ENCODE measurements at regions not wholly inside any gene's neighbourhood (a gene's known extent, or its start where the extent isn't known, plus 50 kb on each side); places are given as distances from the start of the nearest gene placed in this dataset.

GRCh38 chr14:101408077-101408831 is 153.0 kb upstream of the DIO3 start:
- DNase-seq (ENCODE audit: low read depth, low spot score): peak; percentile 31
- POLR2A ChIA-PET: no interaction called here
- H3K4me3 ChIP-seq (ENCODE audit: low read depth, low read length): no peak overlapping the region
- TF ChIP-seq, protein P1, sequence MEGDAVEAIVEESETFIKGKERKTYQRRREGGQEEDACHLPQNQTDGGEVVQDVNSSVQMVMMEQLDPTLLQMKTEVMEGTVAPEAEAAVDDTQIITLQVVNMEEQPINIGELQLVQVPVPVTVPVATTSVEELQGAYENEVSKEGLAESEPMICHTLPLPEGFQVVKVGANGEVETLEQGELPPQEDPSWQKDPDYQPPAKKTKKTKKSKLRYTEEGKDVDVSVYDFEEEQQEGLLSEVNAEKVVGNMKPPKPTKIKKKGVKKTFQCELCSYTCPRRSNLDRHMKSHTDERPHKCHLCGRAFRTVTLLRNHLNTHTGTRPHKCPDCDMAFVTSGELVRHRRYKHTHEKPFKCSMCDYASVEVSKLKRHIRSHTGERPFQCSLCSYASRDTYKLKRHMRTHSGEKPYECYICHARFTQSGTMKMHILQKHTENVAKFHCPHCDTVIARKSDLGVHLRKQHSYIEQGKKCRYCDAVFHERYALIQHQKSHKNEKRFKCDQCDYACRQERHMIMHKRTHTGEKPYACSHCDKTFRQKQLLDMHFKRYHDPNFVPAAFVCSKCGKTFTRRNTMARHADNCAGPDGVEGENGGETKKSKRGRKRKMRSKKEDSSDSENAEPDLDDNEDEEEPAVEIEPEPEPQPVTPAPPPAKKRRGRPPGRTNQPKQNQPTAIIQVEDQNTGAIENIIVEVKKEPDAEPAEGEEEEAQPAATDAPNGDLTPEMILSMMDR (IDR thresholded peaks at IDR 0.05; ENCODE audit: insufficient read depth, low read length, missing control alignments): no peak
- CTCF ChIA-PET: no interaction called here

DNA sequence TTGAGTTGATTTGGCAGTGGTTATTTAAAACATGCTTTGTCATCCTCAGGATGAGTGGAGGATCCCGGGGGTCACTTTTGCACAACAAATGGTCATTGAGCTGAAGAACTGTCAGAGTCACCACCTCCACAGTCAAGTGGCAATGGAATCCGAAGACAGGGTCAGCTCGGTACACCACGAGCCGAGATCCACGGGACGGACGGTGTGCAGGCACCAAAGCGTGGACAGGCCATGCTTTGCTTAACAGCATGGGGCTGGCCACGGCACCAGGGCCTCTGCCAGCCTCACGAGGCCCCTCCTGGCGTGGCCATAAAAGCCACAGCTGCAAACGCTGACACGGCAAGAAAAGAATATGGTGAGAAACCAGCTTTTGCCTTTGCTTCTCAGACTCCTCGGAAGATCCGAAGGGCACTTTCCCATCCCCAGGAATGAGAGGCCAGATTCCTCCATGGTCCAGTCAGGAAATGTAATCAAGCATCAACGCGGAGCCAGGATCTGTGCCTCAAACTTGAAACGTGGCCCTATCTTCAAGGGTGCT is 152.2 kb upstream of the DIO3 start:
- no peak overlapping the region for H3K4me3 ChIP-seq (ENCODE audit: low read depth, low read length)
- TF ChIP-seq, protein P1 (IDR thresholded peaks at IDR 0.05; ENCODE audit: insufficient read depth, low read length, missing control alignments): no peak
- CTCF ChIA-PET: no interaction called here
- POLR2A ChIA-PET: no interaction called here
- DNase-seq (ENCODE audit: low read depth, low spot score): no peak

GRCh38 chr14:101410126-101410525 is 151.2 kb upstream of the DIO3 start:
- H3K4me3 ChIP-seq (ENCODE audit: low read depth, low read length): no peak overlapping the region
- no peak for DNase-seq (ENCODE audit: low read depth, low spot score)
- TF ChIP-seq, protein P1 (IDR thresholded peaks at IDR 0.05; ENCODE audit: insufficient read depth, low read length, missing control alignments): no peak
- ChIA-PET POLR2A (no interaction called here), CTCF (no interaction called here)

DNA sequence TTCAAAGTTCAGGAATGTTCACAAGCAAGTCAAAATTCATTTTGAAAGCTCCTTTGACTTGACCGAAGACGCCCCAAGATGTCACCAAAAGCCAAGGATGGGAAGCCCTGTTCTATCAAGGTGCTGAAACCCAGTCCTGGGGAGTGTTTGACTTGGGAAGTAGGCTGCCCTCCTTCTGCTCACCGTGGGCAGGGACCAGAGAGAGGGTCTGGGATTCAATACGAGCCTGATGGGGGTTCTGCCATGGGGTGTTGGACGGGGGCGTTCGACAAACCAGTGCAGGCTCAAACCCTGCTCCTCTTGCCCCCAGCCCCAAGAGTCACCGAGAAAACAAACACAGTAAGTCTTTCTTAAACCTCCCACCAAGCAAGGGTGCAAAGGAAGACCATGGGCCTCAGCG is 150.1 kb upstream of the DIO3 start:
- TF ChIP-seq, protein P1 (IDR thresholded peaks at IDR 0.05; ENCODE audit: insufficient read depth, low read length, missing control alignments): no peak
- no peak for DNase-seq (ENCODE audit: low read depth, low spot score)
- ChIA-PET POLR2A (no interaction called here), CTCF (no interaction called here)
- no peak overlapping the region for H3K4me3 ChIP-seq (ENCODE audit: low read depth, low read length)

GRCh38 chr14:101411779-101412178 is 149.5 kb upstream of the DIO3 start:
- H3K4me3 ChIP-seq (ENCODE audit: low read depth, low read length): no peak overlapping the region
- POLR2A ChIA-PET: no interaction called here
- TF ChIP-seq, protein P1 (IDR thresholded peaks at IDR 0.05; ENCODE audit: insufficient read depth, low read length, missing control alignments): no peak
- CTCF ChIA-PET: no interaction called here
- DNase-seq (ENCODE audit: low read depth, low spot score): no peak

DNA sequence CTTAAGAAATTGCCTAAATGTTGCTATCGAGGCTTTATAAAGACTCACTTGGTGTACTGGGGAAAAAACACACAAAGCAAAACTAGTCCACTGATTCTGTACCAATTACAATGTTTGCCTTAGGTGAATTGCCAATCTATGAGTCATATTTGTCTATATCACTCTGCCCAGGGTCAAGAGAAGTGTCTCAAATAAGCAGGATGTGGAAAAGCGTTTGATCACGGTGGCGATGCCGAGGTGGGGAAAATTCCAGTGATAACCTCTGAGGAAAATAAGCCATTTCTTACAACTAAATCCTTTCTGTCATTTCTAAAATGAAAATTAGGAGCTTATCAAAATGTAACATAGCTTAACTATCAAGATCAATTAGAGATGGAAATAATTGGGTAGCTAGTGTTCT is 148.6 kb upstream of the DIO3 start:
- DNase-seq (ENCODE audit: low read depth, low spot score): no peak
- ChIA-PET CTCF (no interaction called here), POLR2A (no interaction called here)
- no peak overlapping the region for H3K4me3 ChIP-seq (ENCODE audit: low read depth, low read length)
- TF ChIP-seq, protein P1 (IDR thresholded peaks at IDR 0.05; ENCODE audit: insufficient read depth, low read length, missing control alignments): no peak

Measured in AG04449 (cell line).